Caco-2 (cell line): ENCODE measurements at regions not wholly inside any gene's neighbourhood (a gene's known extent, or its start where the extent isn't known, plus 50 kb on each side); places are given as distances from the start of the nearest gene placed in this dataset.
"Not testable (repeated sequence)": the region's sequence is repeated elsewhere in the genome, so short reads cannot be mapped to it uniquely, and the experiment has no call there.

Experiments used
- BruUV-seq: library from RNA; stranded (reverse); fragments of 400-500 nt; replicated peaks from 2 replicates; lab custom pipeline; 2021; lab: Mats Ljungman, UMichigan
- CTCF ChIA-PET: fragments of 300-600 bp; sonication (Branson Sonifier 250); formaldehyde crosslinking; loops from one replicate; lab custom pipeline; 2022; ENCODE audit warnings: antibody characterized with exemption; lab: Charles Lee
- POLR2A ChIA-PET: fragments of 300-600 bp; sonication (Branson Sonifier 250); formaldehyde crosslinking; loops from one replicate; lab custom pipeline; 2022; ENCODE audit warnings: antibody characterized with exemption; lab: Charles Lee
- DNase-seq, 2 experiments: peaks; one replicate each; pipeline versions ENCODE4 v3.0.0 to v3.0.0-alpha.2; 2020 to 2022
- H3K27me3 ChIP-seq: replicated peaks from 2 replicates; pipeline ENCODE4 v1.6.0; 2011; ENCODE audit warnings: low read length; ENCODE audit not compliant: control insufficient read depth, insufficient read depth
- H3K36me3 ChIP-seq: 2 replicates; pipeline ENCODE4 v1.5.1; 2011; ENCODE audit warnings: low read length; ENCODE audit not compliant: control insufficient read depth, insufficient read depth
- H3K4me1 ChIP-seq: fragments of 250-450 bp; sonication (Bioruptor Pico); 2 replicates; pipeline ENCODE4 v1.5.1; 2020; ENCODE audit warnings: mild to moderate bottlenecking
- H3K4me3 ChIP-seq: 2 replicates; pipeline ENCODE4 v1.5.1; 2011; ENCODE audit warnings: low read depth, mild to moderate bottlenecking, control low read depth, low read length
- H3K9me3 ChIP-seq: fragments of 250-450 bp; sonication (Bioruptor Pico); 2 replicates; pipeline ENCODE4 v1.5.1; 2020; ENCODE audit warnings: mild to moderate bottlenecking, moderate library complexity
- H3K27ac Mint-ChIP-seq: one replicate; pipeline ENCODE4 v1.8.0; 2022; ENCODE audit warnings: mixed read lengths; ENCODE audit not compliant: unreplicated experiment
- H3K27me3 Mint-ChIP-seq: one replicate; pipeline ENCODE4 v1.8.0; 2022; ENCODE audit warnings: mixed read lengths; ENCODE audit not compliant: insufficient read depth, unreplicated experiment
- H3K36me3 Mint-ChIP-seq: one replicate; pipeline ENCODE4 v1.8.0; 2022; ENCODE audit warnings: mild to moderate bottlenecking, mixed read lengths; ENCODE audit not compliant: insufficient read depth, unreplicated experiment
- H3K4me1 Mint-ChIP-seq: one replicate; pipeline ENCODE4 v1.8.0; 2022; ENCODE audit warnings: low read depth, mixed read lengths; ENCODE audit not compliant: unreplicated experiment
- H3K4me3 Mint-ChIP-seq: one replicate; pipeline ENCODE4 v1.8.0; 2022; ENCODE audit warnings: mild to moderate bottlenecking, moderate library complexity, mixed read lengths; ENCODE audit not compliant: unreplicated experiment
- H3K9me3 Mint-ChIP-seq: one replicate; pipeline ENCODE4 v1.8.0; 2022; ENCODE audit warnings: mixed read lengths; ENCODE audit not compliant: unreplicated experiment
- CTCF ChIP-seq, 2 experiments: fragments of 200-600 bp in 1 of 2; IDR thresholded peaks; 1 replicate in 1 of 2; 2 replicates in 1 of 2; pipeline versions ENCODE4 v1.5.1 to v1.8.0; 2011 to 2022; ENCODE audit warnings: antibody characterized with exemption in 1 of 2, control low read depth in 1 of 2, inconsistent platforms in 1 of 2, low read depth in 1 of 2, low read length in 1 of 2, mild to moderate bottlenecking in 1 of 2, moderate library complexity in 1 of 2; ENCODE audit not compliant: insufficient read depth in 1 of 2, severe bottlenecking in 1 of 2, unreplicated experiment in 1 of 2
- intact Hi-C: fragments of 100-400 bp; cut with micrococcal nuclease; formaldehyde crosslinking; loops from one replicate; pipeline ENCODE4 v1.10.0; 2022; ENCODE audit not compliant: unreplicated experiment

DNA sequence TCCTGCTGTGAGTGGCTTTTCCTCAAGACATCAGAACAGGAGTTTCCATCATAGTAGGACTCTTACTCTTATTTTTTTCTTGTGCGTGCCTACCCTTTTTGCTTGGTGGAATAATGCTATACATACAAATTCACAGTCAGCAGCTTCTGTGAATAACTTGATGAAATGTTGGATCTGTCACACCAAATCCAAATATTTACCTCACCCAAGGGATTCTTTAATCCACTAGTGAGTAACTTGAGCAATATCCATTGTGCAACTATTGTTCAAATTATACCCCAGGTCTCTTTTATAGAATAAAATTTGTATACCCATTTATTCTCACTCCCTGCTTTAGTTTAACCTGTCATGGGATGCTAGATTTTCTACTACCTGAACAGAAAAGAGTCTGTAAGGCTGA is 1078.3 kb upstream of the EDIL3 start:
- POLR2A ChIA-PET = no interaction called here
- intact Hi-C loops = no loop called here
- H3K4me1 Mint-ChIP-seq = no peaks in the 10 kb centered on the region
- no peak for DNase-seq
- no peaks in the 10 kb centered on the region for H3K27me3 ChIP-seq
- no peaks in the 10 kb centered on the region for H3K27me3 Mint-ChIP-seq
- CTCF ChIA-PET = no interaction called here
- no peaks in the 10 kb centered on the region for H3K36me3 ChIP-seq
- H3K36me3 Mint-ChIP-seq = no peaks in the 10 kb centered on the region
- H3K27ac Mint-ChIP-seq = no peak overlapping the region
- no peaks in the 10 kb centered on the region for H3K4me1 ChIP-seq
- no peaks in the 10 kb centered on the region; the same call in 1 of the 2 replicates for H3K9me3 ChIP-seq
- peaks cover 13% of the 10 kb centered on the region for H3K9me3 Mint-ChIP-seq
- H3K4me3 ChIP-seq = no peak overlapping the region
- TF ChIP-seq CTCF (IDR thresholded peaks at IDR 0.05; ENCODE audit: insufficient read depth in 1 of 2, low read depth in 1 of 2, low read length in 1 of 2, severe bottlenecking in 1 of 2, unreplicated experiment in 1 of 2) = no peak
- no peak overlapping the region for H3K4me3 Mint-ChIP-seq
- BruUV-seq = no TSS peak

DNA sequence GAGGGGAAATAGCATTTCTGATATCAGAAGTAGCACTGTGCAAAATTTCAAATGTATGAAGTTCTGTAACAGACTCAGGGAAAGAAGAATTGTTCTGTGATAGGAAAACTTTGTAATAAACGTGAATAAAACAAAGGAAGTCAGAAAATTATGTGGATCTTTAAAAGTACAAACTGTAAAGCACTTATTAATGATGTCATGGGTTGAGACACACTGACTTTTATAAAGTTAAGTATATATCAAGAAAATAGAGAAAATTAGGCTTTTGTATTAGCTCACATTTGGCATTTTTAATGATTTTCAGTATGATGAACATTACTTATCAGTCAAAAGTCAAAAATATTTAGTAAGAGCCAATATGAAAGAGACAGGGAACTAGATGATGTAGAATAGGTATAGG is 1081.7 kb upstream of the EDIL3 start:
- intact Hi-C loops = no loop called here
- no peaks in the 10 kb centered on the region for H3K36me3 ChIP-seq
- no peak overlapping the region for H3K4me3 ChIP-seq
- Mint-ChIP-seq H3K27ac (no peak overlapping the region), H3K4me3 (no peak overlapping the region), H3K27me3 (no peaks in the 10 kb centered on the region), H3K9me3 (peaks cover 41% of the 10 kb centered on the region), H3K36me3 (no peaks in the 10 kb centered on the region), H3K4me1 (no peaks in the 10 kb centered on the region)
- no peaks in the 10 kb centered on the region; the same call in none of the 2 replicates for H3K9me3 ChIP-seq
- CTCF ChIA-PET = no interaction called here
- BruUV-seq = no TSS peak
- POLR2A ChIA-PET = no interaction called here
- DNase-seq = no peak
- no peaks in the 10 kb centered on the region for H3K27me3 ChIP-seq
- no peak for TF ChIP-seq CTCF (IDR thresholded peaks at IDR 0.05; ENCODE audit: insufficient read depth in 1 of 2, low read depth in 1 of 2, low read length in 1 of 2, severe bottlenecking in 1 of 2, unreplicated experiment in 1 of 2)
- no peaks in the 10 kb centered on the region for H3K4me1 ChIP-seq

GRCh38 chr5:85472749-85473148 is 1088.1 kb upstream of the EDIL3 start:
- intact Hi-C loops = no loop called here
- H3K4me3 ChIP-seq = no peak overlapping the region
- no peaks in the 10 kb centered on the region for H3K4me1 Mint-ChIP-seq
- no peak overlapping the region for H3K27ac Mint-ChIP-seq
- no peaks in the 10 kb centered on the region for H3K36me3 ChIP-seq
- ChIA-PET POLR2A (no interaction called here), CTCF (no interaction called here)
- H3K4me1 ChIP-seq = no peaks in the 10 kb centered on the region
- no peak for DNase-seq
- no TSS peak for BruUV-seq
- no peaks in the 10 kb centered on the region for H3K36me3 Mint-ChIP-seq
- H3K9me3 ChIP-seq = peaks cover 7% of the 10 kb centered on the region; the same call in 1 of the 2 replicates
- H3K9me3 Mint-ChIP-seq = peaks cover 30% of the 10 kb centered on the region
- H3K27me3 ChIP-seq = no peaks in the 10 kb centered on the region
- TF ChIP-seq CTCF (IDR thresholded peaks at IDR 0.05; ENCODE audit: insufficient read depth in 1 of 2, low read depth in 1 of 2, low read length in 1 of 2, severe bottlenecking in 1 of 2, unreplicated experiment in 1 of 2) = no peak
- H3K27me3 Mint-ChIP-seq = no peaks in the 10 kb centered on the region
- H3K4me3 Mint-ChIP-seq = no peak overlapping the region

GRCh38 chr5:85475151-85475550 is 1090.5 kb upstream of the EDIL3 start:
- H3K4me1 ChIP-seq, intact Hi-C loops, H3K27me3 ChIP-seq, DNase-seq, H3K9me3 ChIP-seq, H3K36me3 Mint-ChIP-seq, H3K36me3 ChIP-seq, H3K27ac Mint-ChIP-seq, H3K27me3 Mint-ChIP-seq, H3K4me3 Mint-ChIP-seq, CTCF ChIA-PET, H3K4me1 Mint-ChIP-seq, H3K4me3 ChIP-seq, BruUV-seq, POLR2A ChIA-PET: not testable (repeated sequence)
- peaks cover 14% of the 10 kb centered on the region for H3K9me3 Mint-ChIP-seq
